HAP-1 (cell line): ENCODE measurements at regions not wholly inside any gene's neighbourhood (a gene's known extent, or its start where the extent isn't known, plus 50 kb on each side); places are given as distances from the start of the nearest gene placed in this dataset.
"Not testable (repeated sequence)": the region's sequence is repeated elsewhere in the genome, so short reads cannot be mapped to it uniquely, and the experiment has no call there.

Source experiments
- DNase-seq, 2 experiments: peaks; one replicate each; pipeline ENCODE4 v3.0.0-alpha.2; 2016 to 2020; ENCODE audit warnings: low spot score in 2 of 2
- H3K27me3 ChIP-seq: fragments of 250-450 bp; sonication (Bioruptor Pico); 2 replicates; pipeline ENCODE4 v1.5.1; 2020; ENCODE audit warnings: low read depth, mild to moderate bottlenecking, moderate library complexity
- H3K36me3 ChIP-seq: fragments of 250-450 bp; sonication (Bioruptor Pico); replicated peaks from 2 replicates; pipeline ENCODE4 v1.5.1; 2020; ENCODE audit warnings: mild to moderate bottlenecking
- H3K4me1 ChIP-seq: fragments of 250-450 bp; sonication (Bioruptor Pico); 2 replicates; pipeline ENCODE4 v1.5.1; 2020; ENCODE audit warnings: mild to moderate bottlenecking
- H3K4me3 ChIP-seq: fragments of 250-450 bp; sonication (Bioruptor Pico); 2 replicates; pipeline ENCODE4 v1.5.1; 2020; ENCODE audit warnings: mild to moderate bottlenecking, moderate library complexity
- H3K9me3 ChIP-seq: fragments of 250-450 bp; sonication (Bioruptor Pico); 2 replicates; pipeline ENCODE4 v1.5.1; 2020; ENCODE audit warnings: mild to moderate bottlenecking, moderate library complexity
- in situ Hi-C: fragments of 300-500 bp; cut with MboI; formaldehyde crosslinking; loops from 3 replicates; pipeline ENCODE4 v1.14.3; 2020; ENCODE audit warnings: low sequenced_read_pairs, inconsistent platforms, mixed read lengths

GRCh38 chr2:57232341-57232740 lies 814.3 kb upstream of the VRK2 start:
- H3K4me1 ChIP-seq, H3K27me3 ChIP-seq, in situ Hi-C loops, H3K9me3 ChIP-seq, DNase-seq, H3K36me3 ChIP-seq, H3K4me3 ChIP-seq: not testable (repeated sequence)

- H3K36me3 ChIP-seq, H3K4me3 ChIP-seq, H3K4me1 ChIP-seq, in situ Hi-C loops, H3K9me3 ChIP-seq, H3K27me3 ChIP-seq, DNase-seq: not testable (repeated sequence)
Measured at GRCh38 chr2:57251495-57251894, 795.1 kb upstream of the VRK2 start.

- DNase-seq, H3K4me1 ChIP-seq, in situ Hi-C loops, H3K9me3 ChIP-seq, H3K4me3 ChIP-seq, H3K36me3 ChIP-seq, H3K27me3 ChIP-seq: not testable (repeated sequence)
Measured at GRCh38 chr2:57276408-57276807, 770.2 kb upstream of the VRK2 start.

GRCh38 chr2:57278451-57278850 lies 768.2 kb upstream of the VRK2 start:
- no peak for DNase-seq
- no peaks in the 10 kb centered on the region for H3K27me3 ChIP-seq
- in situ Hi-C loops: no loop called here
- H3K4me1 ChIP-seq: no peaks in the 10 kb centered on the region
- no peak overlapping the region for H3K4me3 ChIP-seq
- H3K36me3 ChIP-seq: no peaks in the 10 kb centered on the region
- H3K9me3 ChIP-seq: no peaks in the 10 kb centered on the region

GRCh38 chr2:57291209-57291608 lies 755.4 kb upstream of the VRK2 start:
- no peaks in the 10 kb centered on the region for H3K9me3 ChIP-seq
- no peak overlapping the region for H3K4me3 ChIP-seq

GRCh38 chr2:57296795-57297517 lies 749.6 kb upstream of the VRK2 start:
- H3K36me3 ChIP-seq: no peaks in the 10 kb centered on the region
- no peaks in the 10 kb centered on the region for H3K9me3 ChIP-seq
- H3K4me1 ChIP-seq: no peaks in the 10 kb centered on the region
- H3K27me3 ChIP-seq: no peaks in the 10 kb centered on the region
- H3K4me3 ChIP-seq: no peak overlapping the region
- in situ Hi-C loops: no loop called here
- no peak for DNase-seq

More at GRCh38 chr2:57291209-57291608, 755.4 kb upstream of the VRK2 start:
- DNase-seq: no peak
- no peaks in the 10 kb centered on the region for H3K36me3 ChIP-seq
- H3K27me3 ChIP-seq: no peaks in the 10 kb centered on the region
- no peaks in the 10 kb centered on the region for H3K4me1 ChIP-seq
- in situ Hi-C loops: no loop called here

- Histone ChIP-seq H3K27me3 (no peaks in the 10 kb centered on the region), H3K9me3 (no peaks in the 10 kb centered on the region), H3K4me3 (no peak overlapping the region), H3K4me1 (no peaks in the 10 kb centered on the region), H3K36me3 (no peaks in the 10 kb centered on the region)
- in situ Hi-C loops: no loop called here
- no peak for DNase-seq
Measured at GRCh38 chr2:57313678-57314077, 732.9 kb upstream of the VRK2 start.

- in situ Hi-C loops: no loop called here
- no peak overlapping the region for H3K4me3 ChIP-seq
- no peaks in the 10 kb centered on the region for H3K4me1 ChIP-seq
- no peaks in the 10 kb centered on the region for H3K27me3 ChIP-seq
- no peaks in the 10 kb centered on the region for H3K9me3 ChIP-seq
- no peak for DNase-seq
- no peaks in the 10 kb centered on the region for H3K36me3 ChIP-seq
Measured at GRCh38 chr2:57314682-57315081, 731.9 kb upstream of the VRK2 start.

- no peaks in the 10 kb centered on the region for H3K36me3 ChIP-seq
- no peak for DNase-seq
- in situ Hi-C loops: no loop called here
- no peak overlapping the region for H3K4me3 ChIP-seq
- no peaks in the 10 kb centered on the region for H3K27me3 ChIP-seq
- H3K9me3 ChIP-seq: no peaks in the 10 kb centered on the region
- no peaks in the 10 kb centered on the region for H3K4me1 ChIP-seq
Measured at GRCh38 chr2:57330447-57330846, 716.2 kb upstream of the VRK2 start.

- no peak for DNase-seq
- no peaks in the 10 kb centered on the region for H3K36me3 ChIP-seq
- no peak overlapping the region for H3K4me3 ChIP-seq
- H3K27me3 ChIP-seq: no peaks in the 10 kb centered on the region
- H3K9me3 ChIP-seq: no peaks in the 10 kb centered on the region
- no peaks in the 10 kb centered on the region for H3K4me1 ChIP-seq
- in situ Hi-C loops: no loop called here
Measured at GRCh38 chr2:57333221-57333620, 713.4 kb upstream of the VRK2 start.

- no peak for DNase-seq
- Histone ChIP-seq H3K4me3 (no peak overlapping the region), H3K27me3 (no peaks in the 10 kb centered on the region), H3K9me3 (no peaks in the 10 kb centered on the region), H3K4me1 (no peaks in the 10 kb centered on the region), H3K36me3 (no peaks in the 10 kb centered on the region)
- in situ Hi-C loops: no loop called here
Measured at GRCh38 chr2:57343391-57344006, 703.1 kb upstream of the VRK2 start.

GRCh38 chr2:57368190-57368589 lies 678.4 kb upstream of the VRK2 start:
- Histone ChIP-seq H3K36me3 (no peaks in the 10 kb centered on the region), H3K27me3 (no peaks in the 10 kb centered on the region), H3K9me3 (no peaks in the 10 kb centered on the region), H3K4me1 (no peaks in the 10 kb centered on the region), H3K4me3 (no peak overlapping the region)
- in situ Hi-C loops: no loop called here
- no peak for DNase-seq

GRCh38 chr2:57370882-57371585 lies 675.6 kb upstream of the VRK2 start:
- in situ Hi-C loops: no loop called here
- Histone ChIP-seq H3K27me3 (peaks cover 4% of the 10 kb centered on the region; the same call in 1 of the 2 replicates), H3K4me1 (no peaks in the 10 kb centered on the region), H3K9me3 (no peaks in the 10 kb centered on the region), H3K36me3 (no peaks in the 10 kb centered on the region), H3K4me3 (no peak overlapping the region)
- no peak for DNase-seq

- DNase-seq: no peak
- Histone ChIP-seq H3K27me3 (peaks cover 4% of the 10 kb centered on the region; the same call in 1 of the 2 replicates), H3K36me3 (no peaks in the 10 kb centered on the region), H3K4me3 (no peak overlapping the region), H3K4me1 (no peaks in the 10 kb centered on the region), H3K9me3 (no peaks in the 10 kb centered on the region)
- in situ Hi-C loops: no loop called here
Measured at GRCh38 chr2:57372237-57372984, 674.2 kb upstream of the VRK2 start.
